OCI-LY3 (cell line): ENCODE measurements at regions not wholly inside any gene's neighbourhood (a gene's known extent, or its start where the extent isn't known, plus 50 kb on each side); places are given as distances from the start of the nearest gene placed in this dataset.

Source experiments
- H2AFZ ChIP-seq: fragments of 200-600, 300-600 bp; shearing (Covaris generic); 2 replicates; pipeline ENCODE4 v1.6.0; 2014; ENCODE audit warnings: antibody characterized with exemption, low read depth, low read length
- H3K27ac ChIP-seq: fragments of 200-600, 300-600 bp; sonication (generic); 2 replicates; pipeline ENCODE4 v1.5.1; 2014; ENCODE audit warnings: mild to moderate bottlenecking, low read length, moderate library complexity, mixed read lengths
- H3K27me3 ChIP-seq: fragments of 200-600, 300-600 bp; sonication (generic); 2 replicates; pipeline ENCODE4 v1.6.1; 2014; ENCODE audit warnings: low read depth, low read length, mixed read lengths
- H3K36me3 ChIP-seq: fragments of 200-600, 300-600 bp; sonication (generic); replicated peaks from 2 replicates; pipeline ENCODE3; 2014; ENCODE audit warnings: low read depth, low read length, mixed read lengths
- H3K4me1 ChIP-seq: fragments of 300-600, 200-600 bp; sonication (generic); 2 replicates; pipeline ENCODE4 v1.6.1; 2014; ENCODE audit warnings: low read length, mixed read lengths
- H3K4me2 ChIP-seq: fragments of 200-600, 300-600 bp; sonication (generic); 2 replicates; pipeline ENCODE4 v1.6.1; 2014; ENCODE audit warnings: low read length, mixed read lengths
- H3K4me3 ChIP-seq: fragments of 300-600, 200-600 bp; sonication (generic); 2 replicates; pipeline ENCODE4 v1.5.1; 2014; ENCODE audit warnings: antibody characterized with exemption, mild to moderate bottlenecking, low read length, moderate library complexity
- H3K79me2 ChIP-seq: fragments of 300-600, 200-600 bp; shearing (Covaris generic); 2 replicates; pipeline ENCODE4 v1.6.1; 2014; ENCODE audit warnings: mild to moderate bottlenecking, low read length, mixed read lengths
- H3K9ac ChIP-seq: fragments of 300-600, 200-600 bp; shearing (Covaris generic); 2 replicates; pipeline ENCODE4 v1.6.0; 2014; ENCODE audit warnings: mild to moderate bottlenecking, low read length, moderate library complexity
- H3K9me3 ChIP-seq: fragments of 200-600, 300-600 bp; shearing (Covaris generic); 2 replicates; pipeline ENCODE4 v1.6.1; 2014; ENCODE audit warnings: low read length, mixed read lengths; ENCODE audit not compliant: insufficient read depth
- H4K20me1 ChIP-seq: fragments of 200-600, 300-600 bp; sonication (generic); 2 replicates; pipeline ENCODE4 v1.6.1; 2016; ENCODE audit warnings: low read length, mixed read lengths; ENCODE audit not compliant: insufficient read depth
- CTCF ChIP-seq: fragments of 200-600, 300-600 bp; sonication (generic); IDR thresholded peaks from 2 replicates; pipeline ENCODE4 v1.5.1; 2014; ENCODE audit warnings: antibody characterized with exemption, low read length, low read depth
- EZH2phosphoT487 ChIP-seq: fragments of 200-600 bp; shearing (Covaris generic); IDR thresholded peaks from 2 replicates; pipeline ENCODE4 v1.6.1; 2018; ENCODE audit warnings: antibody characterized with exemption, mixed run types, low read depth

DNA sequence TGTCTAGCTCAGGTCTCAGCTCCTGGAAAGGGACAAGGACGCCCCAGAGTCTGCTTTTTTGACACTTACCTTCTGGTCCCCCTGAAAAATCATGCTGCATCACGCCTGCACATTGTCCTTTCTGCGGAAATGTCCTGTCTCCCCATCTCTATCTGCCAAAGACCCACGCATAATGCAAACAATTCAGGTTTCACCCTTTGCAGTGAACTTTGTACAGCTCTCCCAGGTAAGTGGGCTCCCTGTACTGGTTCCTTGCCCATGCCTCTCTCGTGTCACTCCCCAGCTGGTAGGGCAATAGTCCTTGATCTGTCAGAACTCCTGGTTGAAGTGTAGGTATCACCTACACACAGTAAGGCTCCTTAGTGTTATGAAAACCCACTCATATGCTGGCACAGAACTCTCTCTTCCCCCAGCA lies 102.9 kb upstream of the IRF2BP2 start:
- H3K36me3 ChIP-seq: no peaks in the 10 kb centered on the region
- no peaks in the 10 kb centered on the region for H3K27me3 ChIP-seq
- H4K20me1 ChIP-seq: no peaks in the 10 kb centered on the region
- no peaks in the 10 kb centered on the region for H3K79me2 ChIP-seq
- H3K9me3 ChIP-seq: no peaks in the 10 kb centered on the region; the same call in 1 of the 2 replicates
- H2AFZ ChIP-seq: no peak overlapping the region
- H3K4me3 ChIP-seq: no peak overlapping the region
- H3K27ac ChIP-seq: no peak overlapping the region
- no peak overlapping the region for H3K4me2 ChIP-seq
- H3K9ac ChIP-seq: no peak overlapping the region
- H3K4me1 ChIP-seq: no peaks in the 10 kb centered on the region
- TF ChIP-seq EZH2phosphoT487 (no peak), CTCF (no peak)

DNA sequence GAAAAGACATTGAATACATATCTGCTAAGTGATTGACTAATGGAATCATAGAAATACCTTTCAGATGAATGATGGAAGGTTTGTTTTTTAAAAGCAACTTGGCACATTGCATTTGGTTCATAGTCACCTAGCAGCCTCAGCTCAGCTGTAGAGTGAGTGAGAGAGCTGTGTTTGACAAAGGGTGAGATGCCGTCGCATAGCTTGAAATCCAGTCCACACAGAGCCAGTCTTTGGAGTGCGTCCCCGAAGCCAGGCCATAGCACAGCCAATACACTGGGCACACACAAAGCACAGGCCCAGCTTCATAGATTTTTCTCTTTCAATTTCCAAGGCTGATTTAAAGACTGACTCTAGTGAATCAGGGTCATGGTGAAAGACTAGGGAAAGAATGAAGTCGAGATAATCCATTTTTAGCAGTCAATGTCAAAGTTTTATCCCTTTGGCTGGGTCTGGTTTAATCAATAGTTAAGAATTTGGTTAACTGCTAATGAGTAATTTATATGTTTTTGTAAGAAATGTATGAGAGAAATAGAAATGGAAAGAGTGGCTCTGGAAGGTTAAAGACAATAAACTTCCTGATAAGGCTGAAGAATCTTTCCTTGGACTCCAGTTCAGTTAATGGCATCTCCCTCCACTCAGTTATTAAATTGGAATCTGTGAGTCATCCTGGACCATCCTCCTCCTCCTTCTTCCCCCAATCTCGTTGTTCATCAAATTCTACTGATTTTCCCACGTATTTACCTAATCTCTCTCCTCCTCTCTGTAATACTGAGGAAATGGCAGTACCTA lies 101.2 kb upstream of the IRF2BP2 start:
- no peak overlapping the region for H3K9ac ChIP-seq
- no peaks in the 10 kb centered on the region for H3K4me1 ChIP-seq
- H2AFZ ChIP-seq: no peak overlapping the region
- H3K79me2 ChIP-seq: no peaks in the 10 kb centered on the region
- 0 out of 2 replicates have a peak, but pooled peaks cover under 1% of the 10 kb centered on the region for H3K27me3 ChIP-seq
- H3K4me2 ChIP-seq: no peak overlapping the region
- no peaks in the 10 kb centered on the region for H3K36me3 ChIP-seq
- H3K9me3 ChIP-seq: no peaks in the 10 kb centered on the region; the same call in 1 of the 2 replicates
- H3K4me3 ChIP-seq: no peak overlapping the region
- no peak for TF ChIP-seq CTCF
- no peak for TF ChIP-seq EZH2phosphoT487
- H4K20me1 ChIP-seq: no peaks in the 10 kb centered on the region
- H3K27ac ChIP-seq: no peak overlapping the region

DNA sequence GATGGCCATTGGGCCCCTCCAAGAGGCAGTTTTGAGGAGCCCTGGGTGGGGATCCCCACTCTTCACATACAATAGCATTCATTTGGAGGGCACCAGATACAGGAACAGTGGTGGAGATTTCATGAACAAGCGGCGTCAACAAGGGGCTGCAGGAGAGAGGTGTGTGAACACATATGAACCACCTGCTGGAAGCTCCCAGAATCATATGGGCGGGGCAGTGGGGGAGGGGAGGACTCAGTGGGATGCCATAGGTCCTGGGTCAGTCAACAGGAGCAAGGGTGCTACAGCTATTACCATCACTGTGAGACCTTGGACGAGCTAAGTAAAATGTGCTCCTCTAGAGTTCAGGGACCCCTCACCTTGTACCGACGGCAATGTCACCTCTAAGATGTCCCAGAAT lies 100.4 kb upstream of the IRF2BP2 start:
- Histone ChIP-seq H3K27ac (no peak overlapping the region), H3K4me3 (no peak overlapping the region), H3K36me3 (no peaks in the 10 kb centered on the region), H3K27me3 (peaks cover 8% of the 10 kb centered on the region; the same call in 1 of the 2 replicates), H3K4me1 (no peaks in the 10 kb centered on the region), H3K9me3 (no peaks in the 10 kb centered on the region; the same call in 1 of the 2 replicates), H2AFZ (no peak overlapping the region), H4K20me1 (no peaks in the 10 kb centered on the region), H3K9ac (no peak overlapping the region), H3K4me2 (no peak overlapping the region), H3K79me2 (no peaks in the 10 kb centered on the region)
- TF ChIP-seq CTCF (no peak), EZH2phosphoT487 (no peak)

DNA sequence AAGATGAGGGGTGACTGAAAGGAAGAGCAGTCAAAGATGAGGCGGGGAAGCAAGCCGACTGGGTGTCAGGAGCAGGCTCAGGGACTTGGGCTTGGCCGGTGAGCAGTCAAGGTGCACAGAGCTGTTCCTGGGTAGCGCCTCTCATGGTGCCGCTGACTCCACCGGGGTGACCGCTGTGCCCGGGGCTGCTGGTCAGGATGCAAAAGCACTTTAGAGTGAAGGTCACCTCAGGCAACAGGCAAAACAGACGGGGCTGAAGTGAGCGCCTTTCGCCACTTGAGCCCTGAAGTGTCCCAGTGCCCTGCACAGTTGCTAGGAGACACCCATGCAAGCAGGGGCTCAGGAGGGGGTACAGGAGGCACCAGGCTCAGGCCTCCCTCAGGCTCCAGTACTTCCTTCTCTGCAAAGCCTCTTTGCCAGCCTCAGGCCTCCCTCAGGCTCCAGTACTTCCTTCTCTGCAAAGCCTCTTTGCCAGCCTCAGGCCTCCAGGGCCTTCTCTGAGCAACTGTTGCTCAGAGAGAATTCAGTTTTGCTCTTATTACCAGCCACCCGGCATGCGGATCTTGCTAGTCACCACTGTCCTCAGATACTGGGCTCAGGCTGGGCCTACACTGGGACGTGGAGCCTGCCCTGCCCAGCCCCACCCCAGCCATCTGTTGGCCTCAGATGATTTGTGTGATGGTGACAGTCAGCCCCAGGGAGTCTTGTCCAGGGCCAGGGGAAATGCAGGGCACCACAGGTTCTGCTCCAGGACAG lies 99.7 kb upstream of the IRF2BP2 start:
- Histone ChIP-seq H3K9ac (no peak overlapping the region), H3K4me2 (no peak overlapping the region), H2AFZ (no peak overlapping the region), H3K27me3 (peaks cover 15% of the 10 kb centered on the region; the same call in 1 of the 2 replicates), H3K4me1 (no peaks in the 10 kb centered on the region), H3K9me3 (no peaks in the 10 kb centered on the region; the same call in 1 of the 2 replicates), H3K79me2 (no peaks in the 10 kb centered on the region), H3K36me3 (no peaks in the 10 kb centered on the region), H3K27ac (no peak overlapping the region), H4K20me1 (no peaks in the 10 kb centered on the region), H3K4me3 (no peak overlapping the region)
- TF ChIP-seq EZH2phosphoT487: no peak
- TF ChIP-seq CTCF: no peak
